GM23338 (cell line): ENCODE measurements at regions not wholly inside any gene's neighbourhood (a gene's known extent, or its start where the extent isn't known, plus 50 kb on each side); places are given as distances from the start of the nearest gene placed in this dataset.

Experiments used
- EZH2phosphoT487 ChIP-seq: fragments of 200-600 bp; sonication (generic); IDR thresholded peaks from one replicate; pipeline ENCODE4 v1.8.1; 2018; ENCODE audit warnings: antibody characterized with exemption; ENCODE audit not compliant: unreplicated experiment
- POLR2AphosphoS5 ChIP-seq: IDR thresholded peaks from 2 replicates; pipeline ENCODE4 v1.6.1; 2016; ENCODE audit warnings: antibody characterized with exemption, low read depth
- TF ChIP-seq, protein P1 (sequence below), 2 experiments: fragments of 200-600 bp in 1 of 2; sonication (generic) in 1 of 2; conservative IDR thresholded peaks; 2 replicates each; pipeline versions ENCODE4 v1.5.1 to v1.6.1; 2016 to 2017; ENCODE audit warnings: antibody characterized with exemption in 2 of 2, low read depth in 2 of 2, mild to moderate bottlenecking in 2 of 2, moderate library complexity in 1 of 2

DNA sequence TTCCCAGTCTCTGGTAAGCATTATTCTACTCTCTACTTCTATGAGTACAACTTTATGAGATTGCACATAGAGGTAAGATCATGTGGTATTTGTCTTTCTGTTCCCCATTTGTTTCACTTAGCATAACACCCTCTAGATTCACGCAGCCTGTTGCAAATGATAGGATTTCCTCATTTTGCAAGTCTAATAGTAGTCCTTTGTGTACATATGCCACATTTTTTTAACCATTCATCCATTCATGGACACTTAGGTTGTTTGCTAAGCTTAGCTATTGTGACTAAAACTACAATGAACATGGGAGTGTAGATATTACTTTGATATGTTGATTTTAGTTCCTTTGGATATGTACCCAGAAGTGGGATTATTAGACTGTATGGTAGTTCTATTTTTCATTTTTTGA, 717.9 kb upstream of the ALCAM start:
- no peak for TF ChIP-seq POLR2AphosphoS5
- TF ChIP-seq, protein P1, sequence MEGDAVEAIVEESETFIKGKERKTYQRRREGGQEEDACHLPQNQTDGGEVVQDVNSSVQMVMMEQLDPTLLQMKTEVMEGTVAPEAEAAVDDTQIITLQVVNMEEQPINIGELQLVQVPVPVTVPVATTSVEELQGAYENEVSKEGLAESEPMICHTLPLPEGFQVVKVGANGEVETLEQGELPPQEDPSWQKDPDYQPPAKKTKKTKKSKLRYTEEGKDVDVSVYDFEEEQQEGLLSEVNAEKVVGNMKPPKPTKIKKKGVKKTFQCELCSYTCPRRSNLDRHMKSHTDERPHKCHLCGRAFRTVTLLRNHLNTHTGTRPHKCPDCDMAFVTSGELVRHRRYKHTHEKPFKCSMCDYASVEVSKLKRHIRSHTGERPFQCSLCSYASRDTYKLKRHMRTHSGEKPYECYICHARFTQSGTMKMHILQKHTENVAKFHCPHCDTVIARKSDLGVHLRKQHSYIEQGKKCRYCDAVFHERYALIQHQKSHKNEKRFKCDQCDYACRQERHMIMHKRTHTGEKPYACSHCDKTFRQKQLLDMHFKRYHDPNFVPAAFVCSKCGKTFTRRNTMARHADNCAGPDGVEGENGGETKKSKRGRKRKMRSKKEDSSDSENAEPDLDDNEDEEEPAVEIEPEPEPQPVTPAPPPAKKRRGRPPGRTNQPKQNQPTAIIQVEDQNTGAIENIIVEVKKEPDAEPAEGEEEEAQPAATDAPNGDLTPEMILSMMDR (conservative IDR thresholded peaks at IDR 0.05; ENCODE audit: low read depth in 2 of 2) = no peak
- no peak for TF ChIP-seq EZH2phosphoT487
